Thyroid gland (tissue), 4 donors: ENCODE measurements at regions not wholly inside any gene's neighbourhood (a gene's known extent, or its start where the extent isn't known, plus 50 kb on each side); places are given as distances from the start of the nearest gene placed in this dataset.

ENCODE experiments used
- CTCF ChIP-seq, 6 experiments: fragments of 200-600 bp in 3 of 6; fragments of 450-650 bp in 3 of 6; sonication (generic) in 3 of 6; IDR thresholded peaks; one replicate each; pipeline ENCODE4 v1.5.1; 2016 to 2019; ENCODE audit warnings: antibody characterized with exemption in 6 of 6, mild to moderate bottlenecking in 2 of 6, inconsistent platforms in 1 of 6, moderate library complexity in 1 of 6
- POLR2A ChIP-seq, 2 donors: fragments of 450-650 bp; IDR thresholded peaks; one replicate each; pipeline ENCODE4 v1.6.1; 2017; ENCODE audit warnings: antibody characterized with exemption in 2 of 2, mild to moderate bottlenecking in 2 of 2, moderate library complexity in 1 of 2

DNA sequence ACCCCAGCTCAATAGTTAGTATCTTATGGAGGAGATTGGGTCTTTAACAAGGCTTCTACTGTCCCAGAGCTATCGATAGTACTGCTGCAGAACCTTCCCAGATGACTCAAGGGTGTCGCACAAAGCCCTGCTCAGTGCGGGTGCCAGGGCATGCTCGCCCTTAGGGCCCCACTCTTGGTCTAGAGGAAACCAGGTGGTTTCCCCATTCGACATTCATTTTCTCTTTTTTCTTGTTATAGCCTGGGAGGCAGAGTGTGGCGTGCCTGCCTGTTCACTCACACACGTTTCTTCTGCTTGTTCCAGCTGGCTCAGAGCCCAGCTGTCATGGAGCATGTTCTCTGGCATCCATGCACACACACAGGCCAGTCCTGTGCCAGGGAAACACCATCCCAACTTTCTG lies 144.5 kb downstream of the SMIM20 start:
- TF ChIP-seq CTCF (IDR thresholded peaks at IDR 0.05) (no peak), POLR2A (IDR thresholded peaks at IDR 0.05) (no peak)
